Retinal pigment epithelial cell (primary cell): ENCODE measurements at regions not wholly inside any gene's neighbourhood (a gene's known extent, or its start where the extent isn't known, plus 50 kb on each side); places are given as distances from the start of the nearest gene placed in this dataset.

Experiments
- DNase-seq: peaks from one replicate; pipeline ENCODE4 v3.0.0-alpha.2; 2010; ENCODE audit warnings: low read depth
- H3K4me3 ChIP-seq: 2 replicates; pipeline ENCODE4 v1.5.1; 2011; ENCODE audit warnings: mild to moderate bottlenecking, low read length, control low read depth, moderate library complexity
- TF ChIP-seq, protein P1 (sequence below): conservative IDR thresholded peaks from 2 replicates; pipeline ENCODE4 v1.5.1; 2011; ENCODE audit warnings: low read depth, low read length, control low read depth, inconsistent platforms

DNA sequence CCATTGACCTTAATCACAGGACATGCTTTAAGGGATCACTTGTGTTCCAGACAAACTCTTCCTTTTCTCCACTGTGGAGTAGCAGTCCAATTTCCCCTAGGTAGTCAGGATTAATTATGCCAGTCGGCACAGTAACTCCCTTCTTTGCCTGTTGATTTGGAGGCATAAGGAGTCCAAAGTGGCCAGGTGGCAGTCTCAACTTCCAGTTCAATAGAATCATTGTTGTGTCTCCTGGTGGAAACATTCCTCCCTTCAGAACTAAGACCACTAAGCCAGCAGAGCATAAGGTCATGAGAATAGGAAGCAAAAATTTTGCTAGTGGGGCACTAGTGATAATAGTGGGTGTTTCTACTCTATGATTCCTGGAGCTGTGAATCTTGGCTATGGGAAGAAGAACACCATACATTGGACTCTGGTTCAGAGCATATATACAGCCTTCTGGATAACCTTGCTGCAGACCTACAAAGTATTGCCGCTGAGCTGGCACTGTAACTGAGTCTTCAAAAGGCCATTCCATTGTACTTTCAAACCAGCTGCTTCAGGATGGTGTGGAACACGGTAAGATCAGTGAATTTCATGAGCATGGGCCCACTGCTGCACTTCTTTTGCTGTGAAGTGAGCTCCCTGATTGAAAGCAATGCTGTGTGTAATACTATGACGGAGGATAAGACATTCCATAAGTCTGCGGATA is 147.3 kb upstream of the MAX start:
- no peak overlapping the region for H3K4me3 ChIP-seq
- TF ChIP-seq, protein P1, sequence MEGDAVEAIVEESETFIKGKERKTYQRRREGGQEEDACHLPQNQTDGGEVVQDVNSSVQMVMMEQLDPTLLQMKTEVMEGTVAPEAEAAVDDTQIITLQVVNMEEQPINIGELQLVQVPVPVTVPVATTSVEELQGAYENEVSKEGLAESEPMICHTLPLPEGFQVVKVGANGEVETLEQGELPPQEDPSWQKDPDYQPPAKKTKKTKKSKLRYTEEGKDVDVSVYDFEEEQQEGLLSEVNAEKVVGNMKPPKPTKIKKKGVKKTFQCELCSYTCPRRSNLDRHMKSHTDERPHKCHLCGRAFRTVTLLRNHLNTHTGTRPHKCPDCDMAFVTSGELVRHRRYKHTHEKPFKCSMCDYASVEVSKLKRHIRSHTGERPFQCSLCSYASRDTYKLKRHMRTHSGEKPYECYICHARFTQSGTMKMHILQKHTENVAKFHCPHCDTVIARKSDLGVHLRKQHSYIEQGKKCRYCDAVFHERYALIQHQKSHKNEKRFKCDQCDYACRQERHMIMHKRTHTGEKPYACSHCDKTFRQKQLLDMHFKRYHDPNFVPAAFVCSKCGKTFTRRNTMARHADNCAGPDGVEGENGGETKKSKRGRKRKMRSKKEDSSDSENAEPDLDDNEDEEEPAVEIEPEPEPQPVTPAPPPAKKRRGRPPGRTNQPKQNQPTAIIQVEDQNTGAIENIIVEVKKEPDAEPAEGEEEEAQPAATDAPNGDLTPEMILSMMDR, result no peak
- no peak for DNase-seq

DNA sequence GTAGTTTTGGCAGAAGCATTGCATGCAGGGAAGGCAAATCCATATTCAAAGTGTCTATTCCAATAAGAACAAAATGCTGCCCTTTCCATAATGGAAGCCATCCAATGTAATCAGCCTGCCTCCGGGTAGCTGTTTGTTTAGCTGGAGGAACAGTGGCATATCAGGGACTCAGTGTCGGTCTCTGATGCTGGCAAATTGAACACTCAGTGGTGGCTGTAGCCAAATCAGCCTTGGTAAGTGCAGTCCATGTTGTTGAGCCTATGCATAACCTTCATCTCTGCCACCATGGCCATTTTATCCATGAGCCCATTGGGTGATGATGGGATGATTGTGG is 147.8 kb upstream of the MAX start:
- no peak for DNase-seq
- TF ChIP-seq, protein P1, result no peak
- no peak overlapping the region for H3K4me3 ChIP-seq

DNA sequence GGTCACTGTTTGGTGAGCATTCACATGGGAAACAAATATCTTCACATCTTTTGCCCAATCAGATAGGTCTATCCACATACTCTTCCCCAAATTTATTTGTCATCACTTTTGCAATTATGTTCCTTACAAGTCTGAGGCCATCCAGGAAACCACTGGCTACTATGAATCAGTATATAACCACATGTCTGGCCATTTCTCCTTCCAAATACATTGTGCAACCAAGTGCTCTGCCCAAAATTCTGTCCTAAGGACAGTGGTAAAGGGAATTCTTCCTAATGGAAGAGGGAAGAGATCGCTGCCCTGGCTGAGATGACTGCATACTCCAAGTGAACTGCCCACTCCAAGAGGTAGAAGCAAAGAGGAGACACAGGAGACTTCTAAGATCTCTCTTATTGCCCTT is 148.9 kb upstream of the MAX start:
- TF ChIP-seq, protein P1, result no peak
- no peak for DNase-seq

DNA sequence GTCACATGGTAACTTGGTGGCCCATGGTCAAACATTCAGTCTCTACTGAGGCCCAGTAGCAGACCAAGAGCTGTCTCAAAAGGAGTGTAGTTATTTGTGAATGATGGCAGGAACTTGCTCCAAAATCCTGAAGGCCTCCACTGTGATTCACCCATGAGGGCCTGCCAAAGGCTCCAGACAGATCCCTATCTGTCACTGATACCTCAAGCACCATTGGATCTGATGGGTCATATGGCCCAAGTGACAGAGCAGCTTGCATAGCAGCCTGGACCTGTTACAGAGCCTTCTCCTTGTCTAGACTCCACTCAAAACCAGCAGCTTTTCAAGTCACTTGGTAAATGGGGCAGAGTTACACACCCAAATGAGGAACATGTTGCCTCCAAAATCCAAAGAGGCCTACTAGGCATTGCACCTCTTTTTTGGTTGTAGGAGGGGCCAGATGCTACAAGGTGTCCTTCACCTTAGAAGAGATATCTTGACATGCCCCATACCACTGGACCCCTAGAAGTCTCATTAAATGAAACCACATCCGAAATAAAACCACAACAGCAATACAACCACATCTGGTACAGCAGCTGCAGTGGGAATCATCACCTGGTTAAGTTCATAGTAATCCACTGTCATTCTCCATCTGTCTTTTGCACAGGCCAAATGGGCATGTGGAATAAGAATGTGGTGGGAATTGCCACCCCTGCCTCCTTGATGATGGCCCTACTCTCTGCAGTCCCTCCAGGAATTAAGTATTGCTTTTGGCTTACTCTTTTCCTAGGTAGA is 150.4 kb upstream of the MAX start:
- no peak for DNase-seq
- TF ChIP-seq, protein P1, result no peak
- H3K4me3 ChIP-seq, result no peak overlapping the region

More for the DNA sequence above, 148.9 kb upstream of the MAX start:
- no peak overlapping the region for H3K4me3 ChIP-seq

DNA sequence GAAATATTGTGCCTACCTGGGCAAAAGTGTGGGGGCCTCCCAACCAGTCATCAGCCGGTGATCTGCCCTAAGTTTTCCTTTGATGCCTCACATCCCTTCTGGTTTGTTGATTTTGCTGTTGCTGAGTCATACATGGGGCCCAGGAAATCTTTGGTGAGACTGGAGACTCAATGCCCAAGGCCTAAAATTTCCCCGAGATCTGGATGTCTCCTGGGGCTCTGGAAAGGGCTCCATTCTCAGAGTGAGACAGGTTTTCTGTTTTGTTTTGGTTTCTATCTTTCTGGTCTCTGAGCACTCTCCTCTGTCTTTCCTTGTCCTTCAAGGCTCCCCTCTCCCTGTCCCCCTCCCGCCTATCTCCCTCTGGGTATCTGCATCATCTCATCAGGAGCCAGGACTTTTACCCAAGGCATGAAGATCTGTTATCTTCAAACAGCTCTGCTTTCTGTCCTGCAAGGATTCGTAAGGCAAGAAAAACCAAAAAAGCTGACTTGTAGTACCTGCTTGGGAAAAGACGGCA is 152.8 kb upstream of the MAX start:
- DNase-seq, result no peak
- TF ChIP-seq, protein P1, result no peak
- H3K4me3 ChIP-seq, result no peak overlapping the region

DNA sequence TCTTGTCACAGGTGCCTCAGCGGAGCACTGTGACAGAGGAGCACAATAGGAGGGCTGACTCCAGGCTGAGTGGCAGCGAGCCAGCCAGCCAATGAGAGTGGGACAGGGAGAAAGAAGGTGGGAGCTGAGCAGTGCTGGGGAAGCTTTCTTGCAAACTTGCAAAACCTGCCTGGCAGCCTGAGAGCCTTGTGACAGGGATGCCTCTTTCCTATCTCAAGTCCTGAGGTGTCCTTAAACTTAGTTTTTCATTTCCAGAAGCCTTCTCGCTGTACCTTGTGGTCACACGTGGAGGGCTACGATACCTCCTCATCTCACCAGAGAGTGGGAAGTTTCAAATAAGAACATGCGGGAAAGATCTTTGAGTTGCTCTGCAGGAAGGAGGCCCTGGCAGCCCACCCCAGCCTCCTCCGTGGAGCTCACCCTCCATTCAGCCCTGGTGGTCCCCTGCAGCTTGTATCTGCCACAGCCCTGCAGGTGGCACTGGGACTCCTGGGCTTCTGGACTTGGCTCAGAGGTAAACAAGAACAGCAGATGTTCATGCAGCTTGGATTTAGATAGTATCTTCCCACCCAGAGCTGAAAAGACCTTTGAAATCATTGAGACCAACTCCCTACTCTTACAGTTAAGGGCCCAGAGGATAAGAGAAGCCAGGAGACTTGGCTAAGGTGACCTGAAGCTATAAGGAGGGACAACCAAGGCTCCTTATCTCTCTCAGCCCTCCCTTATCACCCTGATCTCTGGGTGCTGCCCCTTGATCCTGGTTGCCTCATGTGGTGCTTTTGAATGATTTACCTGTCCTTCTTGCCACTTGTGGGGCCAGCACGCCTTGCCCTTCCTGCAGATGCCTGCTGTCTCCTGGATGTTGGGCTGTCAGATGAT is 153.5 kb upstream of the MAX start:
- TF ChIP-seq, protein P1, result no peak
- DNase-seq, result no peak

More for the DNA sequence above, 153.5 kb upstream of the MAX start:
- no peak overlapping the region for H3K4me3 ChIP-seq
